KOPT-K1 (cell line): ENCODE measurements at regions not wholly inside any gene's neighbourhood (a gene's known extent, or its start where the extent isn't known, plus 50 kb on each side); places are given as distances from the start of the nearest gene placed in this dataset.

Source experiments
- H3K27ac ChIP-seq: fragments of 200-600 bp; sonication (generic); 2 replicates; pipeline ENCODE4 v1.5.1; 2016; ENCODE audit warnings: antibody characterized with exemption, mild to moderate bottlenecking, low read depth, low read length; ENCODE audit not compliant: poor library complexity, severe bottlenecking
- H3K36me3 ChIP-seq: fragments of 200-600 bp; sonication (generic); 2 replicates; pipeline ENCODE4 v1.5.1; 2017; ENCODE audit warnings: antibody characterized with exemption, mild to moderate bottlenecking, low read length, moderate library complexity; ENCODE audit not compliant: insufficient read depth
- H3K9me3 ChIP-seq: fragments of 200-600 bp; sonication (generic); 2 replicates; pipeline ENCODE4 v1.5.1; 2017; ENCODE audit warnings: antibody characterized with exemption, low read length, mild to moderate bottlenecking; ENCODE audit not compliant: insufficient read depth, poor library complexity, severe bottlenecking

- Histone ChIP-seq H3K9me3 (no peaks in the 10 kb centered on the region), H3K27ac (no peak overlapping the region), H3K36me3 (no peaks in the 10 kb centered on the region)
Measured at GRCh38 chr16:62177351-62178203, 141.3 kb upstream of the CDH8 start.

GRCh38 chr16:62170642-62171041 lies 134.4 kb upstream of the CDH8 start:
- Histone ChIP-seq H3K27ac (no peak overlapping the region), H3K36me3 (no peaks in the 10 kb centered on the region), H3K9me3 (no peaks in the 10 kb centered on the region)

- H3K9me3 ChIP-seq, result no peaks in the 10 kb centered on the region
- H3K36me3 ChIP-seq, result no peaks in the 10 kb centered on the region
- no peak overlapping the region for H3K27ac ChIP-seq
Measured at GRCh38 chr16:62167551-62167950, 131.3 kb upstream of the CDH8 start.

GRCh38 chr16:62157544-62157943 lies 121.3 kb upstream of the CDH8 start:
- Histone ChIP-seq H3K27ac (no peak overlapping the region), H3K9me3 (no peaks in the 10 kb centered on the region), H3K36me3 (no peaks in the 10 kb centered on the region)

- Histone ChIP-seq H3K36me3 (no peaks in the 10 kb centered on the region), H3K27ac (no peak overlapping the region), H3K9me3 (no peaks in the 10 kb centered on the region)
Measured at GRCh38 chr16:62156971-62157370, 120.7 kb upstream of the CDH8 start.

- no peaks in the 10 kb centered on the region for H3K36me3 ChIP-seq
- no peak overlapping the region for H3K27ac ChIP-seq
- no peaks in the 10 kb centered on the region for H3K9me3 ChIP-seq
Measured at GRCh38 chr16:62149631-62150030, 113.4 kb upstream of the CDH8 start.

- no peaks in the 10 kb centered on the region for H3K36me3 ChIP-seq
- no peak overlapping the region for H3K27ac ChIP-seq
- peaks cover 7% of the 10 kb centered on the region for H3K9me3 ChIP-seq
Measured at GRCh38 chr16:62137996-62138395, 101.8 kb upstream of the CDH8 start.

- Histone ChIP-seq H3K27ac (no peak overlapping the region), H3K9me3 (peaks cover 7% of the 10 kb centered on the region), H3K36me3 (no peaks in the 10 kb centered on the region)
Measured at GRCh38 chr16:62135911-62136310, 99.7 kb upstream of the CDH8 start.

- Histone ChIP-seq H3K9me3 (peaks cover 7% of the 10 kb centered on the region), H3K36me3 (no peaks in the 10 kb centered on the region), H3K27ac (no peak overlapping the region)
Measured at GRCh38 chr16:62135446-62135845, 99.2 kb upstream of the CDH8 start.

- no peak overlapping the region for H3K27ac ChIP-seq
- H3K9me3 ChIP-seq, result peaks cover 7% of the 10 kb centered on the region
- H3K36me3 ChIP-seq, result no peaks in the 10 kb centered on the region
Measured at GRCh38 chr16:62130101-62130500, 93.9 kb upstream of the CDH8 start.

- Histone ChIP-seq H3K9me3 (no peaks in the 10 kb centered on the region), H3K27ac (no peak overlapping the region), H3K36me3 (no peaks in the 10 kb centered on the region)
Measured at GRCh38 chr16:62105244-62105643, 69.0 kb upstream of the CDH8 start.

GRCh38 chr16:62102588-62102987 lies 66.3 kb upstream of the CDH8 start:
- no peaks in the 10 kb centered on the region for H3K36me3 ChIP-seq

GRCh38 chr16:62100651-62101050 lies 64.4 kb upstream of the CDH8 start:
- Histone ChIP-seq H3K9me3 (no peaks in the 10 kb centered on the region), H3K36me3 (no peaks in the 10 kb centered on the region), H3K27ac (no peak overlapping the region)

More at GRCh38 chr16:62102588-62102987, 66.3 kb upstream of the CDH8 start:
- Histone ChIP-seq H3K27ac (no peak overlapping the region), H3K9me3 (no peaks in the 10 kb centered on the region)

GRCh38 chr16:62089715-62090114 lies 53.5 kb upstream of the CDH8 start:
- no peak overlapping the region for H3K27ac ChIP-seq
- no peaks in the 10 kb centered on the region for H3K9me3 ChIP-seq
- H3K36me3 ChIP-seq, result no peaks in the 10 kb centered on the region

- no peaks in the 10 kb centered on the region for H3K9me3 ChIP-seq
- H3K27ac ChIP-seq, result no peak overlapping the region
- H3K36me3 ChIP-seq, result no peaks in the 10 kb centered on the region
Measured at GRCh38 chr16:62088731-62089410, 52.6 kb upstream of the CDH8 start.
